ES-I3 (cell line): ENCODE measurements at regions not wholly inside any gene's neighbourhood (a gene's known extent, or its start where the extent isn't known, plus 50 kb on each side); places are given as distances from the start of the nearest gene placed in this dataset.

Experiments used
- H3K36me3 ChIP-seq: 2 replicates; pipeline ENCODE4 v1.6.1; 2013; ENCODE audit warnings: mild to moderate bottlenecking, low read length, control low read depth, moderate library complexity; ENCODE audit not compliant: insufficient read depth
- H3K4me1 ChIP-seq: 2 replicates; pipeline ENCODE4 v1.6.1; 2013; ENCODE audit warnings: mild to moderate bottlenecking, control low read depth, low read length; ENCODE audit not compliant: insufficient read depth
- H3K9ac ChIP-seq: 2 replicates; pipeline ENCODE4 v1.6.1; 2013; ENCODE audit warnings: low read depth, mild to moderate bottlenecking, low read length, moderate library complexity
- H3K9me3 ChIP-seq: 2 replicates; pipeline ENCODE4 v1.6.1; 2013; ENCODE audit warnings: mild to moderate bottlenecking, low read length, moderate library complexity; ENCODE audit not compliant: control insufficient read depth, insufficient read depth

GRCh38 chr5:113792806-113793205 lies 279.3 kb downstream of the YTHDC2 start:
- no peaks in the 10 kb centered on the region for H3K4me1 ChIP-seq
- H3K9me3 ChIP-seq: no peaks in the 10 kb centered on the region
- H3K36me3 ChIP-seq: no peaks in the 10 kb centered on the region
- no peak overlapping the region for H3K9ac ChIP-seq

GRCh38 chr5:113794981-113795380 lies 281.5 kb downstream of the YTHDC2 start:
- Histone ChIP-seq H3K9me3 (no peaks in the 10 kb centered on the region), H3K4me1 (no peaks in the 10 kb centered on the region), H3K36me3 (no peaks in the 10 kb centered on the region), H3K9ac (no peak overlapping the region)

- Histone ChIP-seq H3K4me1 (no peaks in the 10 kb centered on the region), H3K36me3 (no peaks in the 10 kb centered on the region), H3K9me3 (no peaks in the 10 kb centered on the region), H3K9ac (no peak overlapping the region)
These were observed 287.2 kb downstream of the YTHDC2 start for GRCh38 chr5:113800686-113801085.

GRCh38 chr5:113804264-113804663 lies 290.8 kb downstream of the YTHDC2 start:
- no peaks in the 10 kb centered on the region for H3K36me3 ChIP-seq
- no peaks in the 10 kb centered on the region; the same call in 1 of the 2 replicates for H3K4me1 ChIP-seq
- H3K9ac ChIP-seq: no peak overlapping the region
- H3K9me3 ChIP-seq: no peaks in the 10 kb centered on the region

GRCh38 chr5:113804943-113805342 lies 291.4 kb downstream of the YTHDC2 start:
- H3K4me1 ChIP-seq: no peaks in the 10 kb centered on the region; the same call in 1 of the 2 replicates
- no peaks in the 10 kb centered on the region for H3K9me3 ChIP-seq
- no peak overlapping the region for H3K9ac ChIP-seq
- H3K36me3 ChIP-seq: no peaks in the 10 kb centered on the region

GRCh38 chr5:113806250-113806649 lies 292.8 kb downstream of the YTHDC2 start:
- Histone ChIP-seq H3K36me3 (no peaks in the 10 kb centered on the region), H3K4me1 (no peaks in the 10 kb centered on the region; the same call in 1 of the 2 replicates), H3K9me3 (no peaks in the 10 kb centered on the region), H3K9ac (no peak overlapping the region)

GRCh38 chr5:113806904-113807303 lies 293.4 kb downstream of the YTHDC2 start:
- Histone ChIP-seq H3K36me3 (no peaks in the 10 kb centered on the region), H3K9me3 (no peaks in the 10 kb centered on the region), H3K4me1 (no peaks in the 10 kb centered on the region; the same call in 1 of the 2 replicates), H3K9ac (no peak overlapping the region)

GRCh38 chr5:113807427-113807991 lies 294.0 kb downstream of the YTHDC2 start:
- no peaks in the 10 kb centered on the region; the same call in 1 of the 2 replicates for H3K4me1 ChIP-seq
- no peaks in the 10 kb centered on the region for H3K36me3 ChIP-seq
- H3K9me3 ChIP-seq: no peaks in the 10 kb centered on the region
- no peak overlapping the region for H3K9ac ChIP-seq

GRCh38 chr5:113808956-113809355 lies 295.5 kb downstream of the YTHDC2 start:
- H3K9ac ChIP-seq: no peak overlapping the region
- no peaks in the 10 kb centered on the region for H3K9me3 ChIP-seq
- no peaks in the 10 kb centered on the region for H3K36me3 ChIP-seq
- no peaks in the 10 kb centered on the region; the same call in 1 of the 2 replicates for H3K4me1 ChIP-seq

- Histone ChIP-seq H3K9me3 (no peaks in the 10 kb centered on the region), H3K4me1 (no peaks in the 10 kb centered on the region; the same call in 1 of the 2 replicates), H3K9ac (no peak overlapping the region), H3K36me3 (no peaks in the 10 kb centered on the region)
These were observed 296.1 kb downstream of the YTHDC2 start for GRCh38 chr5:113809626-113810025.

- Histone ChIP-seq H3K4me1 (no peaks in the 10 kb centered on the region), H3K36me3 (no peaks in the 10 kb centered on the region), H3K9ac (no peak overlapping the region), H3K9me3 (no peaks in the 10 kb centered on the region)
These were observed 300.0 kb downstream of the YTHDC2 start for GRCh38 chr5:113813466-113813865.

- H3K4me1 ChIP-seq: no peaks in the 10 kb centered on the region
- no peaks in the 10 kb centered on the region for H3K9me3 ChIP-seq
- no peak overlapping the region for H3K9ac ChIP-seq
- H3K36me3 ChIP-seq: no peaks in the 10 kb centered on the region
These were observed 304.2 kb downstream of the YTHDC2 start for GRCh38 chr5:113817683-113818082.

- Histone ChIP-seq H3K36me3 (no peaks in the 10 kb centered on the region), H3K9me3 (no peaks in the 10 kb centered on the region), H3K9ac (no peak overlapping the region), H3K4me1 (no peaks in the 10 kb centered on the region)
These were observed 310.2 kb downstream of the YTHDC2 start for GRCh38 chr5:113823696-113824095.

GRCh38 chr5:113824307-113824706 lies 310.8 kb downstream of the YTHDC2 start:
- Histone ChIP-seq H3K4me1 (no peaks in the 10 kb centered on the region), H3K36me3 (no peaks in the 10 kb centered on the region), H3K9me3 (no peaks in the 10 kb centered on the region), H3K9ac (no peak overlapping the region)

- Histone ChIP-seq H3K9me3 (no peaks in the 10 kb centered on the region), H3K36me3 (no peaks in the 10 kb centered on the region), H3K9ac (no peak overlapping the region), H3K4me1 (no peaks in the 10 kb centered on the region)
These were observed 311.7 kb downstream of the YTHDC2 start for GRCh38 chr5:113825176-113825575.

GRCh38 chr5:113846941-113847340 lies 333.4 kb downstream of the YTHDC2 start:
- H3K9me3 ChIP-seq: no peaks in the 10 kb centered on the region
- H3K36me3 ChIP-seq: no peaks in the 10 kb centered on the region
- H3K9ac ChIP-seq: no peak overlapping the region
- H3K4me1 ChIP-seq: peaks cover 9% of the 10 kb centered on the region
